HG03457 (cell line): ENCODE measurements at regions not wholly inside any gene's neighbourhood (a gene's known extent, or its start where the extent isn't known, plus 50 kb on each side); places are given as distances from the start of the nearest gene placed in this dataset.
"Not testable (repeated sequence)": the region's sequence is repeated elsewhere in the genome, so short reads cannot be mapped to it uniquely, and the experiment has no call there.

Experiments
- ATAC-seq: cut with Tn5 transposase; IDR thresholded peaks from one replicate; pipeline ENCODE4 v1.9.1; 2021; ENCODE audit warnings: moderate number of reproducible peaks; ENCODE audit not compliant: unreplicated experiment

GRCh38 chr15:22303112-22303511, 155.6 kb upstream of the GOLGA6L22 start:
- not testable (repeated sequence) for ATAC-seq
